GM10266 (cell line): ENCODE measurements at regions not wholly inside any gene's neighbourhood (a gene's known extent, or its start where the extent isn't known, plus 50 kb on each side); places are given as distances from the start of the nearest gene placed in this dataset.

Source experiments
- DNase-seq: peaks from one replicate; pipeline ENCODE4 v3.0.0; 2012; ENCODE audit errors: extremely low spot score
- TF ChIP-seq, protein P1 (sequence below): IDR thresholded peaks from 2 replicates; pipeline ENCODE4 v1.5.1; 2012; ENCODE audit warnings: mild to moderate bottlenecking, low read depth; ENCODE audit not compliant: control insufficient read depth, insufficient read depth; ENCODE audit errors: missing control alignments

- TF ChIP-seq, protein P1, sequence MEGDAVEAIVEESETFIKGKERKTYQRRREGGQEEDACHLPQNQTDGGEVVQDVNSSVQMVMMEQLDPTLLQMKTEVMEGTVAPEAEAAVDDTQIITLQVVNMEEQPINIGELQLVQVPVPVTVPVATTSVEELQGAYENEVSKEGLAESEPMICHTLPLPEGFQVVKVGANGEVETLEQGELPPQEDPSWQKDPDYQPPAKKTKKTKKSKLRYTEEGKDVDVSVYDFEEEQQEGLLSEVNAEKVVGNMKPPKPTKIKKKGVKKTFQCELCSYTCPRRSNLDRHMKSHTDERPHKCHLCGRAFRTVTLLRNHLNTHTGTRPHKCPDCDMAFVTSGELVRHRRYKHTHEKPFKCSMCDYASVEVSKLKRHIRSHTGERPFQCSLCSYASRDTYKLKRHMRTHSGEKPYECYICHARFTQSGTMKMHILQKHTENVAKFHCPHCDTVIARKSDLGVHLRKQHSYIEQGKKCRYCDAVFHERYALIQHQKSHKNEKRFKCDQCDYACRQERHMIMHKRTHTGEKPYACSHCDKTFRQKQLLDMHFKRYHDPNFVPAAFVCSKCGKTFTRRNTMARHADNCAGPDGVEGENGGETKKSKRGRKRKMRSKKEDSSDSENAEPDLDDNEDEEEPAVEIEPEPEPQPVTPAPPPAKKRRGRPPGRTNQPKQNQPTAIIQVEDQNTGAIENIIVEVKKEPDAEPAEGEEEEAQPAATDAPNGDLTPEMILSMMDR: no peak
- DNase-seq: no peak
Observed at GRCh38 chr2:12842917-12843316, 126.2 kb downstream of the TRIB2 start.

DNA sequence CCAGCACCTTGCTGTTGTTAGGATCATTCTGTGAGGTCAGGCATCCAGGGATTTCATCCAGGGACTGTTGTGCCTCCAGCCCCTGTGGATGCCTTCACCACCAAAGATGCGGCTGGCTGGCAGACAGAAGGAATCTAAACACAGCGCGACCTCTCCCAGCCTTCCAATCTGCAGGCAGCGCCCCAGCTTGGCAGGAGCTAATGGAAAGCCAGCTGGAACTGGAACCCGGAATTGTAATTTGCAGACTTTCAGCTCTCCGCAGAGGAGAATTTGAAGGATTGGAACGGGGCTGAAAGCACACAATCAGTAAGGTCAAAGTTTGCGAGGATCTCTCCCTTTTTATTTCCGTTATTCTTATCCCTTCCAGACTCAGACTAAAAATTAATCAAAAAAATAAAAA is 127.8 kb downstream of the TRIB2 start:
- TF ChIP-seq, protein P1: no peak
- no peak for DNase-seq

DNA sequence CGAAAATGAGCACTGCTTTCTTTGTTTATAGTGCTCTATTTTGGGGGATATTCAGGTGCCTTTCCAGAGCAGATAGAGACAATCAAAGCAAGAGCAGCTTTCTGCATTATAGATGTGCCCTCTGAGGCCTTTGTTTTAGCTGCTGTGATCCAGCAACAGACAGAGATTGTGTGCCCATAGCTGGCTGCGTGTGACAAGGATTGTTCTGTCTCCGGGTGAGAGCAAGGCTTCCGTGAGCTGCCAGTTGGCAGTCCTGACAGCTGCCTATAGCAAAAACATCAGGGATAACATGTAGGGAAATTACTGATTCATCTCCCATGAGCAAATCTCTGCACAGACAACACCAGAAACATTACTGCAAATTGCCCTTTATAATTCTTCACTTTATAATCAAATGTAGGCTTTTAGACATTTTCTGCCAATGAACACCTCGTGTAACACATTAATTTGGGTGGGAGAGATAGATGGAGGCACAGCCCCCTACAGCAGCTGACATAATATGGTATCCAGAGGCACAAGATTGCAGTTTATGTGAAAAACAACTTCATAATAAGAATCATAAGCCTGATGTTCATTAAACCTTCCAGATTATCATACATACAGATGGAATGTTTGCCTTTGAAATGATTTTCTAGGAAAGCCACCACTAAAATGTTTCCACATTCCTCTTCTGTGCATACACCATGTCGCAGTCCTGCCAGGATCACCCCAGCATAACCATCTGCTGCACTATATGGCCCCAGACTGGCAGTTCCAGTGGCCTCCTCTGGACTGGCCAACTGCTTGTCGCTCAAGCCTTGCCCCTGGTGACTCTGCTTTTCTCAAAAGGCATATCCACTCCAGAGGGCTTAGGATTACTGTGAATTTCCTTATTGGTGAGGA is 131.2 kb downstream of the TRIB2 start:
- DNase-seq: no peak
- TF ChIP-seq, protein P1: no peak

- TF ChIP-seq, protein P1: no peak
- no peak for DNase-seq
Observed at GRCh38 chr2:12852135-12852534, 135.4 kb downstream of the TRIB2 start.

DNA sequence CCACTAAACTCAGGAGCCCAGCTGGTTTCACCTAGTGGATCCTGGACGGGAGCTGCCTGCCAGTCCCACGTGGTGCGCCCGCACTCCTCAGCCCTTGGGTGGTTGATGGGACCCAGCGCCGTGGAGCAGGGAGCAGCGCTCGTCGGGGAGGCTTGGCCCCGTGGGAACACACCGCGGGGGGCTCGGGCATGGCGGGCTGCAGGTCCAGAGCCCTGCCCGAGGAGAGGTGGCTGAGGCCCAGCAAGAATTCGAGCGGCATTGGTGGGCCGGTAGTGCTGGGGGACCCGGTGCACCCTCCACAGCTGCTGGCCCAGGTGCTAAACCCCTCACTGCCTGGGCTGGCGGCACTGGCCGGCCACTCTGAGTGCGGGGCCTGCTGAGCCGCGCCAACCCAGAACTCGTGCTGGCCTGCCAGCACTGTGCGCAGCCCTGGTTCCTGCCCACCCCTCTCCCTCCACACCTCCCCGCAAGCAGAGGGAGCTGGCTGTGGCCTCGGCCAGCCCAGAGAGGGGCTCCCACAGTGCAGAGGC is 137.3 kb downstream of the TRIB2 start:
- TF ChIP-seq, protein P1: no peak
- no peak for DNase-seq

DNA sequence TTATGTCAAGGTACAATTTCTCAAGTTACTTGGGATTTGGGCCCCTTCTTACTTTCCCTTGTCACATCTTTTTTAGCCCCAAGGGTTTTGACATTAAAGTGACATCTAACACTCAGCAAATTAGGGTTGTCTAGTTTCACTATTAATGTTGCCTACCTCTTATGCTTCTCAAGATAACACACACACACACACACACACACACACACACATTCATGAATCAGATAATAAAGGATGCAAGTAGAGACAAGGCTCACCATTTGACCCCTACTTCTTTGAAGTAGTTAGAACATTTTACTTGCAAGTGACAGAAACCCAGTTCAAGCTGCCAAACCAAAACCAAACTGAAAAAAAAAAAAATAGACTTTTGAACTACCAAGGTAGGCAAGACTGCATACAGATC is 138.8 kb downstream of the TRIB2 start:
- TF ChIP-seq, protein P1: no peak
- DNase-seq: no peak
